ENCODE measurements at regions not wholly inside any gene's neighbourhood (a gene's known extent, or its start where the extent isn't known, plus 50 kb on each side); places are given as distances from the start of the nearest gene placed in this dataset.
"Not testable (repeated sequence)": the region's sequence is repeated elsewhere in the genome, so short reads cannot be mapped to it uniquely, and the experiment has no call there.

- intact Hi-C loops (cut with DNase I), result no loop called here
- no peak overlapping the region for H3K4me3 ChIP-seq
- no peak for DNase-seq
- no peaks in the 10 kb centered on the region for H3K4me1 ChIP-seq
- no peaks in the 10 kb centered on the region for H3K27me3 ChIP-seq
- no peaks in the 10 kb centered on the region for H3K36me3 ChIP-seq
- WGBS, 2 donors, result 75 to 79% methylated on average over 3 of the region's 3 CpGs
- H3K27ac ChIP-seq, result no peak overlapping the region
- peaks cover 0 to 2% (median 0%) of the 10 kb centered on the region in 4 donors for H3K9me3 ChIP-seq
- TF ChIP-seq POLR2AphosphoS5 (IDR thresholded peaks at IDR 0.05) (no peak), EP300 (IDR thresholded peaks at IDR 0.05) (no peak), POLR2A (IDR thresholded peaks at IDR 0.05) (no peak), CTCF (IDR thresholded peaks at IDR 0.05) (no peak)
Measured at GRCh38 chr14:89093083-89093730, 268.8 kb downstream of the TTC8 start.

DNA sequence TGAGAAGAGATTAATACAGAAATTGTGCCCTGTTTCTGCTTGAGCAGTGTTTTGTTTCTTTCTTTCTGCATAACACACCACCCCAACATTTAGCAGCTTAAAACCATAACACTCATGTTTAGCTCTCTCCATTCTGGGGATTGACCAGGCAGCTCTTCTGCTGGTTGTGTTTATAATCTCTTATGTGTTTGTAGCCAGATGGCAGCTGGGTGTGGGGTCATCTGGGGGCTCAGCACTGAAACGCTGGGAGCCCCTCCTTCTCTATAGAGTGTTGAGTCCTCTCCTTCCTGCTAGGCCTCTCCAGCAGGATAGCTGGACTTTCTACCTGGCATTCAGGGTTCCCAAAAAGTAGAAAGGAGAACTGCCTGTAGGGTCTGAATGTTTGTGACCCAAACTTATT is 270.6 kb downstream of the TTC8 start:
- peaks cover 0 to 2% (median 0%) of the 10 kb centered on the region in 4 donors for H3K9me3 ChIP-seq
- H3K27me3 ChIP-seq, result no peaks in the 10 kb centered on the region
- intact Hi-C loops (cut with DNase I), result no loop called here
- H3K4me1 ChIP-seq, result no peaks in the 10 kb centered on the region
- TF ChIP-seq EP300 (IDR thresholded peaks at IDR 0.05) (no peak), POLR2A (IDR thresholded peaks at IDR 0.05) (no peak), CTCF (IDR thresholded peaks at IDR 0.05) (no peak), POLR2AphosphoS5 (IDR thresholded peaks at IDR 0.05) (no peak)
- 70 to 71% methylated on average over 1 of the region's 1 CpG for WGBS, 2 donors
- H3K36me3 ChIP-seq, result no peaks in the 10 kb centered on the region
- no peak overlapping the region for H3K4me3 ChIP-seq
- H3K27ac ChIP-seq, result no peak overlapping the region
- DNase-seq, result no peak

DNA sequence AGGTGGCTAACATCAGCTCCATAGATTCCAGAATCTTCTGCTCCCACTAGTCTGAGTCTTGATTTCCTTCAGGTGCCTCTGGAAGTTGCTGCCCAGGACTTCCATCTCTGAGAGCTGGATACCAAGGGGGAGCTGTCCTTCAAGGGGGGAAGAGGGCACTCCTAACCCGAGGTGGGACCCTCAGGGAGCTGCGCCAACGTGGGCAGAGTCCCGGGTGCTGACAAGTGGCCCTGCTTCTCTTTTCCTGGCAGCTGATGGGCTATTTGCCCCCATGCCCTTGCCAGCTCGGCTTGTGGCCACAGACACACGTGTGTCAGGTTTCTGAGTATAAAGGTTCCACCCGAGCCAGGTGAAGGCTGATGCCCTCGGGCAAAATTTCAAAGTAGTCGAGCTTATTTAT is 272.5 kb downstream of the TTC8 start:
- Histone ChIP-seq H3K4me3 (no peak overlapping the region), H3K27ac (no peak overlapping the region), H3K27me3 (no peaks in the 10 kb centered on the region), H3K9me3 (peaks cover 0 to 2% (median 0%) of the 10 kb centered on the region in 4 donors), H3K4me1 (no peaks in the 10 kb centered on the region), H3K36me3 (no peaks in the 10 kb centered on the region)
- intact Hi-C loops (cut with DNase I), result no loop called here
- TF ChIP-seq POLR2AphosphoS5 (IDR thresholded peaks at IDR 0.05) (no peak), EP300 (IDR thresholded peaks at IDR 0.05) (no peak), POLR2A (IDR thresholded peaks at IDR 0.05) (no peak), CTCF (IDR thresholded peaks at IDR 0.05) (no peak)
- DNase-seq, result no peak
- 81 to 83% methylated on average over 9 of the region's 9 CpGs for WGBS, 2 donors

DNA sequence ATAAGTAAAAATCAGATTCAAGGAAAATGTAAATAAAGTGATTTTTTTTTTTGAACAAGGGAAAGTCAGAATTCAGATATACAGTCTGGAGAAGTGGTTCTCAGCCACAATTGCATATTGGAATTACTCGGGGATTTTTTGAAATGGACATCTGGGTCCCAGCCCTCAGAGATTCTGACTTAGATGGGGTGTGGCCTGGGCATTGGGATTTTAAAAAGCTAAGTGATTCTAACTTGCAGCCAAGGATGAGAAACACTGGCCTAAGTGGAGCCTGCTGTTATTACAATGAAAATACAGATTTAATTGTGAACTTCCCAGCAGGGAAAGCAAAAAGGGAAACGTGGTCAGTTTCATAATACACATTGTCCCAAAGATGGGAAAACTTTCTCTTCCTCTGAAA is 273.8 kb downstream of the TTC8 start:
- no peak overlapping the region for H3K4me3 ChIP-seq
- H3K36me3 ChIP-seq, result no peaks in the 10 kb centered on the region
- no peak for TF ChIP-seq POLR2AphosphoS5 (IDR thresholded peaks at IDR 0.05)
- no peak for TF ChIP-seq CTCF (IDR thresholded peaks at IDR 0.05)
- TF ChIP-seq EP300 (IDR thresholded peaks at IDR 0.05), result no peak
- no peak for TF ChIP-seq POLR2A (IDR thresholded peaks at IDR 0.05)
- no peak for DNase-seq
- no peaks in the 10 kb centered on the region for H3K4me1 ChIP-seq
- 65 to 70% methylated on average over 2 of the region's 2 CpGs for WGBS, 2 donors
- H3K27me3 ChIP-seq, result no peaks in the 10 kb centered on the region
- H3K27ac ChIP-seq, result no peak overlapping the region
- H3K9me3 ChIP-seq, result no peaks in the 10 kb centered on the region
- intact Hi-C loops (cut with DNase I), result no loop called here

GRCh38 chr14:89104171-89104817 is 279.8 kb downstream of the TTC8 start:
- intact Hi-C loops (cut with DNase I); H3K27me3 ChIP-seq; H3K27ac ChIP-seq; H3K4me3 ChIP-seq; DNase-seq; H3K36me3 ChIP-seq; H3K9me3 ChIP-seq; H3K4me1 ChIP-seq: not testable (repeated sequence)
- 79 to 82% methylated on average over 10 of the region's 10 CpGs for WGBS, 2 donors

GRCh38 chr14:89104861-89105260 is 280.4 kb downstream of the TTC8 start:
- H3K9me3 ChIP-seq; H3K36me3 ChIP-seq; H3K4me1 ChIP-seq; intact Hi-C loops (cut with DNase I); H3K27me3 ChIP-seq; DNase-seq; H3K4me3 ChIP-seq; H3K27ac ChIP-seq: not testable (repeated sequence)
- 75 to 90% methylated on average over 4 of the region's 4 CpGs for WGBS, 2 donors

All from sigmoid colon (tissue), 6 donors.